ENCODE measurements at regions not wholly inside any gene's neighbourhood (a gene's known extent, or its start where the extent isn't known, plus 50 kb on each side); places are given as distances from the start of the nearest gene placed in this dataset.

- no peak for TF ChIP-seq POLR2A (IDR thresholded peaks at IDR 0.05)
- TF ChIP-seq CTCF (IDR thresholded peaks at IDR 0.05): no peak
- no peak for TF ChIP-seq EP300 (IDR thresholded peaks at IDR 0.05)
Measured at GRCh38 chr16:63241497-63242028, 1205.3 kb upstream of the CDH8 start.

Data from stomach (tissue), 4 donors.